Hepatocyte (in vitro differentiated cells): ENCODE measurements at regions not wholly inside any gene's neighbourhood (a gene's known extent, or its start where the extent isn't known, plus 50 kb on each side); places are given as distances from the start of the nearest gene placed in this dataset.

Source experiments
- CTCF ChIP-seq: fragments of 200-600 bp; sonication (generic); IDR thresholded peaks from 2 replicates; pipeline ENCODE4 v1.5.1; 2016; ENCODE audit warnings: antibody characterized with exemption, mild to moderate bottlenecking; ENCODE audit not compliant: poor library complexity
- EZH2 ChIP-seq: fragments of 200-600 bp; sonication (generic); IDR thresholded peaks from 2 replicates; pipeline ENCODE4 v1.6.1; 2016; ENCODE audit warnings: antibody characterized with exemption, mild to moderate bottlenecking, borderline replicate concordance

- TF ChIP-seq CTCF, result no peak
- TF ChIP-seq EZH2, result no peak
Observed at GRCh38 chr5:17012289-17012688, 76.2 kb upstream of the MYO10 start.
